Liver (tissue), 8 donors: ENCODE measurements at regions not wholly inside any gene's neighbourhood (a gene's known extent, or its start where the extent isn't known, plus 50 kb on each side); places are given as distances from the start of the nearest gene placed in this dataset.

Experiments
- DNase-seq: peaks from one replicate; pipeline ENCODE4 v3.0.0-alpha.2; 2017; ENCODE audit warnings: low spot score
- H3K27ac ChIP-seq, 2 donors: one replicate each; pipeline ENCODE4 v1.7.0; 2013; ENCODE audit warnings: inconsistent platforms in 2 of 2, low read length in 2 of 2, control low read depth in 1 of 2, low read depth in 1 of 2, mild to moderate bottlenecking in 1 of 2
- H3K27me3 ChIP-seq, 4 donors: one replicate each; pipeline versions ENCODE4 v1.6.1 to v1.7.0; 2013; ENCODE audit warnings: low read length in 3 of 4, inconsistent platforms in 1 of 4, mild to moderate bottlenecking in 1 of 4, moderate library complexity in 1 of 4; ENCODE audit not compliant: control insufficient read depth in 4 of 4, insufficient read depth in 4 of 4
- H3K36me3 ChIP-seq, 4 donors: one replicate each; pipeline versions ENCODE4 v1.6.1 to v1.7.0; 2013; ENCODE audit warnings: low read length in 3 of 4, mild to moderate bottlenecking in 3 of 4, low read depth in 1 of 4, moderate library complexity in 1 of 4; ENCODE audit not compliant: control insufficient read depth in 4 of 4, insufficient read depth in 3 of 4
- H3K4me1 ChIP-seq, 4 donors: one replicate each; pipeline versions ENCODE4 v1.6.1 to v1.7.0; 2013; ENCODE audit warnings: low read length in 3 of 4, mild to moderate bottlenecking in 3 of 4, moderate library complexity in 1 of 4; ENCODE audit not compliant: control insufficient read depth in 4 of 4, insufficient read depth in 4 of 4
- H3K4me3 ChIP-seq, 3 donors: one replicate each; pipeline versions ENCODE4 v1.6.1 to v1.7.0; 2013; ENCODE audit warnings: low read length in 3 of 3, control low read depth in 1 of 3, low read depth in 1 of 3, mild to moderate bottlenecking in 1 of 3
- H3K9ac ChIP-seq, 2 donors: one replicate each; pipeline ENCODE4 v1.7.0; 2013; ENCODE audit warnings: low read length in 2 of 2, mild to moderate bottlenecking in 2 of 2, moderate library complexity in 2 of 2, control low read depth in 1 of 2, low read depth in 1 of 2
- H3K9me3 ChIP-seq, 4 donors: one replicate each; pipeline versions ENCODE4 v1.6.1 to v1.7.0; 2013; ENCODE audit warnings: low read length in 3 of 4; ENCODE audit not compliant: control insufficient read depth in 4 of 4
- EGR1 ChIP-seq, 2 donors: IDR thresholded peaks; 2 replicates each; pipeline ENCODE4 v1.6.1; 2016 to 2018; ENCODE audit warnings: antibody characterized with exemption in 2 of 2, low read depth in 2 of 2
- FOXA1 ChIP-seq: IDR thresholded peaks from 2 replicates; pipeline ENCODE4 v1.6.1; 2016; ENCODE audit warnings: antibody characterized with exemption
- FOXA2 ChIP-seq: IDR thresholded peaks from 2 replicates; pipeline ENCODE4 v1.6.1; 2016; ENCODE audit warnings: antibody characterized with exemption
- GABPA ChIP-seq, 2 donors: IDR thresholded peaks in 1 of 2; conservative IDR thresholded peaks in 1 of 2; 2 replicates each; pipeline ENCODE4 v1.6.1; 2016; ENCODE audit warnings: antibody characterized with exemption in 2 of 2, mild to moderate bottlenecking in 1 of 2, moderate library complexity in 1 of 2
- HNF4A ChIP-seq, 2 donors: conservative IDR thresholded peaks; 2 replicates each; pipeline ENCODE4 v1.6.1; 2016; ENCODE audit warnings: antibody characterized with exemption in 2 of 2, mild to moderate bottlenecking in 2 of 2
- HNF4G ChIP-seq: IDR thresholded peaks from 2 replicates; pipeline ENCODE4 v1.6.1; 2016; ENCODE audit warnings: antibody characterized with exemption
- JUND ChIP-seq, 2 donors: IDR thresholded peaks; 2 replicates each; pipeline ENCODE4 v1.6.1; 2016; ENCODE audit warnings: antibody characterized with exemption in 2 of 2
- NR2F2 ChIP-seq: IDR thresholded peaks from 2 replicates; pipeline ENCODE4 v1.6.1; 2016; ENCODE audit warnings: antibody characterized with exemption
- RAD21 ChIP-seq, 2 donors: IDR thresholded peaks; 2 replicates each; pipeline ENCODE4 v1.6.1; 2016; ENCODE audit warnings: antibody characterized with exemption in 2 of 2, mild to moderate bottlenecking in 2 of 2
- RXRA ChIP-seq, 2 donors: IDR thresholded peaks; 2 replicates each; pipeline ENCODE4 v1.6.1; 2017 to 2018; ENCODE audit warnings: antibody characterized with exemption in 2 of 2, mild to moderate bottlenecking in 1 of 2
- SP1 ChIP-seq: IDR thresholded peaks from 2 replicates; pipeline ENCODE4 v1.6.1; 2018; ENCODE audit warnings: antibody characterized with exemption, mild to moderate bottlenecking
- TAF1 ChIP-seq: conservative IDR thresholded peaks from 2 replicates; pipeline ENCODE4 v1.6.1; 2016; ENCODE audit warnings: antibody characterized with exemption, mild to moderate bottlenecking
- YY1 ChIP-seq: IDR thresholded peaks from 2 replicates; pipeline ENCODE4 v1.6.1; 2016; ENCODE audit warnings: antibody characterized with exemption, mild to moderate bottlenecking
- WGBS: extraction: QIAGEN DNeasy Blood & Tissue Kit; methylation state at CpG from one replicate; pipeline ENCODE4 v1.1.7; 2013; 5-methylcytosine and 5-hydroxymethylcytosine counted together
- TF ChIP-seq, protein P1 (sequence below): IDR thresholded peaks from 2 replicates; pipeline ENCODE4 v1.6.1; 2016; ENCODE audit warnings: antibody characterized with exemption
- TF ChIP-seq, protein P2 (sequence below): fragments of 150-350 bp; IDR thresholded peaks from 2 replicates; pipeline ENCODE4 v1.5.1; 2017; ENCODE audit warnings: improper control_type of control experiment, low read depth, low read length; ENCODE audit not compliant: missing input control
- TF ChIP-seq, protein P3 (sequence below): IDR thresholded peaks from 2 replicates; pipeline ENCODE4 v1.6.1; 2016; ENCODE audit warnings: antibody characterized with exemption, mild to moderate bottlenecking
- TF ChIP-seq, protein P4 (sequence below): IDR thresholded peaks from 2 replicates; pipeline ENCODE4 v1.6.1; 2016; ENCODE audit warnings: antibody characterized with exemption
- TF ChIP-seq, protein P5 (sequence below): IDR thresholded peaks from 2 replicates; pipeline ENCODE4 v1.6.1; 2016; ENCODE audit warnings: antibody characterized with exemption
- donor health status: healthy.
- donor health status: healthy.
- donor health status: healthy.
- donor health status: healthy.
- donor health status: healthy.

DNA sequence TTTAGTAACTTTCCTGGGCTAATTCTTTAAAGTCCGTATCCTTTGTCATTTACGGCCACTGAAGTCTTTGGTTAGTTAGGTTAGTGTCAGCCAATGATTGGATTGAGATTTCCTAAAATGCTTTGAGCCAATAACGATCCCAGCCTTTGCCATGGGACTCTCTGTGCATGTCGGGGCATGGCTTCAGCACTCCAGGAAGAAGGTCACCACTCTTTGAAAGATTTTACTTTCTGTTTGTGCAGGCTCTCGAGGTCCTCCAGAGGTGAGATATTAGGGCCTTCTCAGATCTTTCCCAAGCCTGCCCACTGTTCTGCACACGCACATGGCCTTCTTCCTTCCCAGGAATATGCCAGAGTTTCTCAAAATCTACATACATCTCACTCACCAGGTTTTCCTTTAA, 153.7 kb upstream of the ARGLU1 start:
- WGBS: 80% methylated on average over 6 of the region's 6 CpGs

More for the DNA sequence above, 153.7 kb upstream of the ARGLU1 start:
- H3K9ac ChIP-seq: no peak overlapping the region
- peaks cover 0 to 3% (median 0%) of the 10 kb centered on the region in 4 donors for H3K27me3 ChIP-seq
- H3K4me3 ChIP-seq: no peak overlapping the region
- no peak overlapping the region for H3K27ac ChIP-seq
- TF ChIP-seq EGR1 (IDR thresholded peaks at IDR 0.05; ENCODE audit: low read depth in 2 of 2) (no peak), RXRA (IDR thresholded peaks at IDR 0.05) (no peak), SP1 (no peak), YY1 (no peak), GABPA (IDR thresholded peaks at IDR 0.05 in 1 of 2, conservative IDR thresholded peaks at IDR 0.05 in 1 of 2) (no peak), RAD21 (IDR thresholded peaks at IDR 0.05) (no peak), JUND (IDR thresholded peaks at IDR 0.05) (no peak), NR2F2 (no peak), HNF4G (no peak), HNF4A (conservative IDR thresholded peaks at IDR 0.05) (no peak), TAF1 (no peak), FOXA2 (no peak), FOXA1 (no peak)
- TF ChIP-seq, protein P1, sequence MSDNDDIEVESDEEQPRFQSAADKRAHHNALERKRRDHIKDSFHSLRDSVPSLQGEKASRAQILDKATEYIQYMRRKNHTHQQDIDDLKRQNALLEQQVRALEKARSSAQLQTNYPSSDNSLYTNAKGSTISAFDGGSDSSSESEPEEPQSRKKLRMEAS: no peak
- TF ChIP-seq, protein P2, sequence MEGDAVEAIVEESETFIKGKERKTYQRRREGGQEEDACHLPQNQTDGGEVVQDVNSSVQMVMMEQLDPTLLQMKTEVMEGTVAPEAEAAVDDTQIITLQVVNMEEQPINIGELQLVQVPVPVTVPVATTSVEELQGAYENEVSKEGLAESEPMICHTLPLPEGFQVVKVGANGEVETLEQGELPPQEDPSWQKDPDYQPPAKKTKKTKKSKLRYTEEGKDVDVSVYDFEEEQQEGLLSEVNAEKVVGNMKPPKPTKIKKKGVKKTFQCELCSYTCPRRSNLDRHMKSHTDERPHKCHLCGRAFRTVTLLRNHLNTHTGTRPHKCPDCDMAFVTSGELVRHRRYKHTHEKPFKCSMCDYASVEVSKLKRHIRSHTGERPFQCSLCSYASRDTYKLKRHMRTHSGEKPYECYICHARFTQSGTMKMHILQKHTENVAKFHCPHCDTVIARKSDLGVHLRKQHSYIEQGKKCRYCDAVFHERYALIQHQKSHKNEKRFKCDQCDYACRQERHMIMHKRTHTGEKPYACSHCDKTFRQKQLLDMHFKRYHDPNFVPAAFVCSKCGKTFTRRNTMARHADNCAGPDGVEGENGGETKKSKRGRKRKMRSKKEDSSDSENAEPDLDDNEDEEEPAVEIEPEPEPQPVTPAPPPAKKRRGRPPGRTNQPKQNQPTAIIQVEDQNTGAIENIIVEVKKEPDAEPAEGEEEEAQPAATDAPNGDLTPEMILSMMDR: no peak
- TF ChIP-seq, protein P3, sequence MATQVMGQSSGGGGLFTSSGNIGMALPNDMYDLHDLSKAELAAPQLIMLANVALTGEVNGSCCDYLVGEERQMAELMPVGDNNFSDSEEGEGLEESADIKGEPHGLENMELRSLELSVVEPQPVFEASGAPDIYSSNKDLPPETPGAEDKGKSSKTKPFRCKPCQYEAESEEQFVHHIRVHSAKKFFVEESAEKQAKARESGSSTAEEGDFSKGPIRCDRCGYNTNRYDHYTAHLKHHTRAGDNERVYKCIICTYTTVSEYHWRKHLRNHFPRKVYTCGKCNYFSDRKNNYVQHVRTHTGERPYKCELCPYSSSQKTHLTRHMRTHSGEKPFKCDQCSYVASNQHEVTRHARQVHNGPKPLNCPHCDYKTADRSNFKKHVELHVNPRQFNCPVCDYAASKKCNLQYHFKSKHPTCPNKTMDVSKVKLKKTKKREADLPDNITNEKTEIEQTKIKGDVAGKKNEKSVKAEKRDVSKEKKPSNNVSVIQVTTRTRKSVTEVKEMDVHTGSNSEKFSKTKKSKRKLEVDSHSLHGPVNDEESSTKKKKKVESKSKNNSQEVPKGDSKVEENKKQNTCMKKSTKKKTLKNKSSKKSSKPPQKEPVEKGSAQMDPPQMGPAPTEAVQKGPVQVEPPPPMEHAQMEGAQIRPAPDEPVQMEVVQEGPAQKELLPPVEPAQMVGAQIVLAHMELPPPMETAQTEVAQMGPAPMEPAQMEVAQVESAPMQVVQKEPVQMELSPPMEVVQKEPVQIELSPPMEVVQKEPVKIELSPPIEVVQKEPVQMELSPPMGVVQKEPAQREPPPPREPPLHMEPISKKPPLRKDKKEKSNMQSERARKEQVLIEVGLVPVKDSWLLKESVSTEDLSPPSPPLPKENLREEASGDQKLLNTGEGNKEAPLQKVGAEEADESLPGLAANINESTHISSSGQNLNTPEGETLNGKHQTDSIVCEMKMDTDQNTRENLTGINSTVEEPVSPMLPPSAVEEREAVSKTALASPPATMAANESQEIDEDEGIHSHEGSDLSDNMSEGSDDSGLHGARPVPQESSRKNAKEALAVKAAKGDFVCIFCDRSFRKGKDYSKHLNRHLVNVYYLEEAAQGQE: no peak
- TF ChIP-seq, protein P4, sequence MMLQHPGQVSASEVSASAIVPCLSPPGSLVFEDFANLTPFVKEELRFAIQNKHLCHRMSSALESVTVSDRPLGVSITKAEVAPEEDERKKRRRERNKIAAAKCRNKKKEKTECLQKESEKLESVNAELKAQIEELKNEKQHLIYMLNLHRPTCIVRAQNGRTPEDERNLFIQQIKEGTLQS: no peak
- TF ChIP-seq, protein P5, sequence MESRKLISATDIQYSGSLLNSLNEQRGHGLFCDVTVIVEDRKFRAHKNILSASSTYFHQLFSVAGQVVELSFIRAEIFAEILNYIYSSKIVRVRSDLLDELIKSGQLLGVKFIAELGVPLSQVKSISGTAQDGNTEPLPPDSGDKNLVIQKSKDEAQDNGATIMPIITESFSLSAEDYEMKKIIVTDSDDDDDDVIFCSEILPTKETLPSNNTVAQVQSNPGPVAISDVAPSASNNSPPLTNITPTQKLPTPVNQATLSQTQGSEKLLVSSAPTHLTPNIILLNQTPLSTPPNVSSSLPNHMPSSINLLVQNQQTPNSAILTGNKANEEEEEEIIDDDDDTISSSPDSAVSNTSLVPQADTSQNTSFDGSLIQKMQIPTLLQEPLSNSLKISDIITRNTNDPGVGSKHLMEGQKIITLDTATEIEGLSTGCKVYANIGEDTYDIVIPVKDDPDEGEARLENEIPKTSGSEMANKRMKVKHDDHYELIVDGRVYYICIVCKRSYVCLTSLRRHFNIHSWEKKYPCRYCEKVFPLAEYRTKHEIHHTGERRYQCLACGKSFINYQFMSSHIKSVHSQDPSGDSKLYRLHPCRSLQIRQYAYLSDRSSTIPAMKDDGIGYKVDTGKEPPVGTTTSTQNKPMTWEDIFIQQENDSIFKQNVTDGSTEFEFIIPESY: no peak
- H3K4me1 ChIP-seq: no peaks in the 10 kb centered on the region
- no peaks in the 10 kb centered on the region for H3K36me3 ChIP-seq
- no peak for DNase-seq
- peaks cover 0 to 3% (median 0%) of the 10 kb centered on the region in 4 donors for H3K9me3 ChIP-seq
